Heart left ventricle (tissue), 13 donors: ENCODE measurements at regions not wholly inside any gene's neighbourhood (a gene's known extent, or its start where the extent isn't known, plus 50 kb on each side); places are given as distances from the start of the nearest gene placed in this dataset.

ENCODE experiments used
- CTCF ChIP-seq, 12 donors: fragments of 200-600 bp; sonication (generic) in 4 of 12; IDR thresholded peaks; one replicate each; pipeline versions ENCODE4 v1.5.0 to v1.8.0; 2018 to 2022; ENCODE audit warnings: antibody characterized with exemption in 12 of 12, mild to moderate bottlenecking in 5 of 12
- POLR2A ChIP-seq, 2 donors: fragments of 450-650 bp; IDR thresholded peaks; one replicate each; pipeline ENCODE4 v1.6.1; 2017; ENCODE audit warnings: antibody characterized with exemption in 2 of 2, mild to moderate bottlenecking in 2 of 2, moderate library complexity in 2 of 2
- donor health status: ischemic (EF 13 %, LVEDD 7.1; RV severe dilation, severe dysfunction).
- donor health status: DM: no; HTN: yes; CAD: no.
- donor health status: DM: no; HTN: no; CAD: no.
- donor health status: ischemic (EF 25% LVEDD 6.9; RV normal size, moderate dysfunction).
- donor health status: ischemic (EF 25% LVEDD 5.7; RV mildly dilated, moderate dysfunction).
- donor health status: ischemic (EF 35%, LVEDD 5.7; RV mildly dilated, moderate dysfunction).
- donor health status: nonischemic (EF 11% LVEDD 7.7; RV severe dilation, severe dysfunction).
- donor health status: DM: yes; HTN: yes; CAD: no.
- donor health status: PGD.
- donor health status: ischemic (EF 29% LVEDD 5.4; RV normal size, mild dysfunction).
- donor health status: nonischemic (EF 23%, LVEDD 6.1; RV moderate dilation, normal function).

- no peak for TF ChIP-seq CTCF (IDR thresholded peaks at IDR 0.05)
- TF ChIP-seq POLR2A (IDR thresholded peaks at IDR 0.05) = no peak
These were observed 214.1 kb downstream of the SHQ1 start for GRCh38 chr3:72634128-72634527.
